Vagina (tissue), 2 donors: ENCODE measurements at regions not wholly inside any gene's neighbourhood (a gene's known extent, or its start where the extent isn't known, plus 50 kb on each side); places are given as distances from the start of the nearest gene placed in this dataset.

ENCODE experiments used
- POLR2A ChIP-seq, 2 donors: fragments of 450-650 bp; IDR thresholded peaks; one replicate each; pipeline ENCODE4 v1.6.1; 2017; ENCODE audit warnings: antibody characterized with exemption in 2 of 2, mild to moderate bottlenecking in 2 of 2, moderate library complexity in 2 of 2
- TF ChIP-seq, protein P1 (sequence below), 3 experiments: fragments of 450-650 bp in 2 of 3; fragments of 200-600 bp in 1 of 3; sonication (generic) in 1 of 3; IDR thresholded peaks; one replicate each; pipeline ENCODE4 v1.5.1; 2017 to 2019; ENCODE audit warnings: antibody characterized with exemption in 3 of 3, mild to moderate bottlenecking in 2 of 3, moderate library complexity in 2 of 3

DNA sequence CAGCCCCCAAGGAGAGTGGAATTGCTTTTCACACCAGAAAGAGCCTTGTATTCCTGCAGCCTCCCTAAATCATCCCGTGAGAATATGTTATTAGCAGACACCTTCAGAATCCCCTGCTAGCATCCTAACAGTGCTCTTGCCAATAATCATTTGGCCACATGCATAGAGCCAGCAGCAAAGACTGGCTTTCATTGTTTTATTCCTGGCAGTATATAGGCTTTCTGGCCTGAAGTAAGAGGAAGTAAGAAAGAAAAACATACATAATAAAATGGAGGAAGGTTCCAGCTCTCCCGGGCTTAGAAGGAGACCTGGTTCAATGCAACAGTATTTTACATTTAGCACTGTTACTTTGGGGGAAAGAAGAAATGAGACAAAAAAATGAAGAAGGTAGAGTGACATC is 176.7 kb upstream of the ATF7IP start:
- TF ChIP-seq, protein P1, sequence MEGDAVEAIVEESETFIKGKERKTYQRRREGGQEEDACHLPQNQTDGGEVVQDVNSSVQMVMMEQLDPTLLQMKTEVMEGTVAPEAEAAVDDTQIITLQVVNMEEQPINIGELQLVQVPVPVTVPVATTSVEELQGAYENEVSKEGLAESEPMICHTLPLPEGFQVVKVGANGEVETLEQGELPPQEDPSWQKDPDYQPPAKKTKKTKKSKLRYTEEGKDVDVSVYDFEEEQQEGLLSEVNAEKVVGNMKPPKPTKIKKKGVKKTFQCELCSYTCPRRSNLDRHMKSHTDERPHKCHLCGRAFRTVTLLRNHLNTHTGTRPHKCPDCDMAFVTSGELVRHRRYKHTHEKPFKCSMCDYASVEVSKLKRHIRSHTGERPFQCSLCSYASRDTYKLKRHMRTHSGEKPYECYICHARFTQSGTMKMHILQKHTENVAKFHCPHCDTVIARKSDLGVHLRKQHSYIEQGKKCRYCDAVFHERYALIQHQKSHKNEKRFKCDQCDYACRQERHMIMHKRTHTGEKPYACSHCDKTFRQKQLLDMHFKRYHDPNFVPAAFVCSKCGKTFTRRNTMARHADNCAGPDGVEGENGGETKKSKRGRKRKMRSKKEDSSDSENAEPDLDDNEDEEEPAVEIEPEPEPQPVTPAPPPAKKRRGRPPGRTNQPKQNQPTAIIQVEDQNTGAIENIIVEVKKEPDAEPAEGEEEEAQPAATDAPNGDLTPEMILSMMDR (IDR thresholded peaks at IDR 0.05): no peak
- no peak for TF ChIP-seq POLR2A (IDR thresholded peaks at IDR 0.05)
